Mucosa of descending colon (tissue), 3 donors: ENCODE measurements at regions not wholly inside any gene's neighbourhood (a gene's known extent, or its start where the extent isn't known, plus 50 kb on each side); places are given as distances from the start of the nearest gene placed in this dataset.

ENCODE experiments used
- ATAC-seq: fragments of 200-7000 bp; cut with Tn5 transposase; one replicate; pipeline ENCODE4 v1.9.1; 2020; ENCODE audit warnings: mild to moderate bottlenecking, moderate library complexity
- DNase-seq, 3 donors: peaks; one replicate each; pipeline ENCODE4 v3.0.0-alpha.2; 2020
- H3K36me3 ChIP-seq: fragments of 200-600 bp; one replicate; pipeline ENCODE4 v1.8.0; 2021; ENCODE audit warnings: low read depth, mild to moderate bottlenecking
- H3K4me1 ChIP-seq: fragments of 200-600 bp; one replicate; pipeline ENCODE4 v1.8.0; 2021; ENCODE audit warnings: low read depth, mild to moderate bottlenecking
- H3K4me3 ChIP-seq: fragments of 200-600 bp; one replicate; pipeline ENCODE4 v1.8.0; 2021; ENCODE audit warnings: mild to moderate bottlenecking
- H3K9me3 ChIP-seq: fragments of 200-600 bp; one replicate; pipeline ENCODE4 v1.8.0; 2021; ENCODE audit warnings: mild to moderate bottlenecking
- intact Hi-C, 2 donors: fragments of 100-400 bp; cut with DNase I in 1 of 2; cut with micrococcal nuclease in 1 of 2; formaldehyde crosslinking; loops; one replicate each; pipeline versions ENCODE4 v1.11.0 to v1.11.1; 2022; cut with DNase I, micrococcal nuclease
- TF ChIP-seq, protein P1 (sequence below): fragments of 200-600 bp; IDR thresholded peaks from one replicate; pipeline ENCODE4 v1.8.0; 2022; ENCODE audit warnings: antibody characterized with exemption, mild to moderate bottlenecking
- donor health status: DM: no; HTN: no; CAD: no; lungs with moderate emphysema.
- donor health status: DM: no; HTN: no; CAD: no.
- donor health status: DM: no; HTN: yes; CAD: no.

GRCh38 chr9:135397142-135397541 lies 82.4 kb upstream of the PPP1R26 start:
- H3K4me1 ChIP-seq = no peaks in the 10 kb centered on the region
- no peak for DNase-seq
- TF ChIP-seq, protein P1, sequence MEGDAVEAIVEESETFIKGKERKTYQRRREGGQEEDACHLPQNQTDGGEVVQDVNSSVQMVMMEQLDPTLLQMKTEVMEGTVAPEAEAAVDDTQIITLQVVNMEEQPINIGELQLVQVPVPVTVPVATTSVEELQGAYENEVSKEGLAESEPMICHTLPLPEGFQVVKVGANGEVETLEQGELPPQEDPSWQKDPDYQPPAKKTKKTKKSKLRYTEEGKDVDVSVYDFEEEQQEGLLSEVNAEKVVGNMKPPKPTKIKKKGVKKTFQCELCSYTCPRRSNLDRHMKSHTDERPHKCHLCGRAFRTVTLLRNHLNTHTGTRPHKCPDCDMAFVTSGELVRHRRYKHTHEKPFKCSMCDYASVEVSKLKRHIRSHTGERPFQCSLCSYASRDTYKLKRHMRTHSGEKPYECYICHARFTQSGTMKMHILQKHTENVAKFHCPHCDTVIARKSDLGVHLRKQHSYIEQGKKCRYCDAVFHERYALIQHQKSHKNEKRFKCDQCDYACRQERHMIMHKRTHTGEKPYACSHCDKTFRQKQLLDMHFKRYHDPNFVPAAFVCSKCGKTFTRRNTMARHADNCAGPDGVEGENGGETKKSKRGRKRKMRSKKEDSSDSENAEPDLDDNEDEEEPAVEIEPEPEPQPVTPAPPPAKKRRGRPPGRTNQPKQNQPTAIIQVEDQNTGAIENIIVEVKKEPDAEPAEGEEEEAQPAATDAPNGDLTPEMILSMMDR = no peak
- peaks cover 11% of the 10 kb centered on the region for H3K9me3 ChIP-seq
- H3K36me3 ChIP-seq = no peaks in the 10 kb centered on the region
- intact Hi-C loops = no loop called here
- no peak for ATAC-seq
- no peak overlapping the region for H3K4me3 ChIP-seq

DNA sequence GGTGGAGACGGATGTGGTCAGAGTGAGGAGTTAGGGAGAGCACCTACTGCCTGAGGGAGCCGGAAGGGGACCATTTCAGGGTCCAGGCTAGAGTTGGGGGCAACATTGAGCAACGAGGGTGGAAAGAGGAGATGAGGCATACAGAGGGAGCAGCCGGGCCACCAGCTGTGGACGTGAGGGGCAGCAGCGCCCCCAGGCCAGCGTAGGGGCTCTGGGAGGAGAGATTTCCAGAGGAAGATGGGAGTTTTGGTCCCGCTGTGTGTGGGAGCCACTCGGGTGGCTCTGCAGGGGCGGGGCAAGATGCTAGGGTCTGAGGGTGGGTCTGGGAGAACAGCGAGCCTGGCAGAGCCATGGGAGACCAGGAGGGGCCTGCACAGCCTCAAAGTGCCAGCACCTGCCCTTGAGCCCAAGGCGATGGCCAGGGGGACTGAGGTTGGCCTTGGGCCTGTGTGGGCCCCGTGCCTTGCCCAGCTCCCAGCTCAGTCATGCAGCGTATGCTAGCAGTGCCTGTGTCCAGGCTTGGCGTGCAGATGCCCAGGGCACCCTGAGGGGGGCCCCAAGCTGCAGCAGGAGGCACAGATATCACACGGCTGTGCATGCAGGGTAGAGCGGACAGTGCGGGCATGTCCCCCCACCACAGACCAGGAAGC lies 80.5 kb upstream of the PPP1R26 start:
- TF ChIP-seq, protein P1 = no peak
- no peak for DNase-seq
- peaks cover 11% of the 10 kb centered on the region for H3K9me3 ChIP-seq
- no peak for ATAC-seq
- no peaks in the 10 kb centered on the region for H3K36me3 ChIP-seq
- intact Hi-C loops = no loop called here
- no peak overlapping the region for H3K4me3 ChIP-seq
- H3K4me1 ChIP-seq = no peaks in the 10 kb centered on the region

GRCh38 chr9:135400496-135400895 lies 79.1 kb upstream of the PPP1R26 start:
- peaks cover 11% of the 10 kb centered on the region for H3K9me3 ChIP-seq
- TF ChIP-seq, protein P1 = no peak

DNA sequence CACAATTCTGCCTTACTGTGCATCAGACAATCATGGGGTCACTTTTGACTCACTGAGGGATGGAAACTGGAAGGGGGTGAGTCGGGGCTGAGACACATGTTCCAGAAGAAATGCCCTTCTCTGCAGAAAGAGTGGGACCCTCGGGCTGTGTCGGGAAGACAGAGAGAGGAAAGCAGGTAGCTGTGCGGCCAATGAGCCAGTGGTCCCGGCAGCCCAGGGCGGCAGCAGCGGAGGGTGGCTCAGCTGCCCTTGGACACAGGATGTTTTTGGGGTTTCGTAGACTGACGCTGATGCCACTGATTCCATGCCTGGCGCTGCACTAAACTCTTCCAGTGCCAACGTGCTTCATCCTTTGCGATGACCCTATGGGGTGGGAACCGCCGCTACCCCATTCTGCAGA lies 78.4 kb upstream of the PPP1R26 start:
- no peaks in the 10 kb centered on the region for H3K36me3 ChIP-seq
- no peaks in the 10 kb centered on the region for H3K4me1 ChIP-seq
- H3K4me3 ChIP-seq = no peak overlapping the region
- no peak for DNase-seq
- peaks cover 9% of the 10 kb centered on the region for H3K9me3 ChIP-seq
- ATAC-seq = no peak
- TF ChIP-seq, protein P1 = no peak
- intact Hi-C loops = no loop called here

More at GRCh38 chr9:135400496-135400895, 79.1 kb upstream of the PPP1R26 start:
- intact Hi-C loops = no loop called here
- Histone ChIP-seq H3K36me3 (no peaks in the 10 kb centered on the region), H3K4me3 (no peak overlapping the region), H3K4me1 (no peaks in the 10 kb centered on the region)
- no peak for ATAC-seq
- DNase-seq = no peak

DNA sequence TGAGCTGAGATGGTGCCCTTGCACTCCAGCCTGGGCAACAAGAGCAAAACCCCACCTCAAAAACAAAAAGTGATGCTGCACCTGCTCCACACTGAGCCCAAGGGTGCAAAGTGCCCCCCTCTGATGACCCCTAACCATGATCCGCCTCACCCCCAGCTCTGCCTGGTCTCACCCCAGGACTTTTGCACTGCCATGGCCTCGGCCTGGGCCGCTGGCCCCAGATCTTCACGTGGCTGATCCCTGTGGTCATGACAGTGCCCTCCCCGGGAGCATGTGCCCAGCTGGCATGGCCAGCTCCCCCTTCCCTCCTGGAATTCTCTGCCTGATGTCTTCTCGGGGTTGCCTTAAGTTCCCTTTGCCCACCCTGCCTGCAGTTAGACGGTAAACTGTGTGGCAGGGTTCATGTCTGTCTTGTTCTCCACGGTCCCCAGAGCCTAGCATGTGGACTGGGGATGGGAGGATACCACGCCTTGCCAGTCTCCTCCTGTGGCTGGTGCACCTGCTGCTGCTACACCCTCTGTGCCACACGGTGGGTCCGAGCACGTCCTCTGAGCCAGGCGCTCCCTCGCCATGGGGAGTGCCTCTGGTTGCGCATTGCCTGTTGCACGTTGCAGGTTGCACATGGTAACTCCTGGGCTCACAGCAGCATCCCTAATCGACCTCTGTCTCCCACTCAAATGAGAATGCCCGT lies 77.4 kb upstream of the PPP1R26 start:
- Histone ChIP-seq H3K36me3 (no peaks in the 10 kb centered on the region), H3K4me1 (no peaks in the 10 kb centered on the region), H3K9me3 (no peaks in the 10 kb centered on the region), H3K4me3 (no peak overlapping the region)
- ATAC-seq (no peak), DNase-seq (no peak)
- TF ChIP-seq, protein P1 = no peak
- intact Hi-C loops = no loop called here
